Stomach (tissue), 4 donors: ENCODE measurements at regions not wholly inside any gene's neighbourhood (a gene's known extent, or its start where the extent isn't known, plus 50 kb on each side); places are given as distances from the start of the nearest gene placed in this dataset.

Experiments used
- POLR2AphosphoS5 ChIP-seq, 3 donors: sonication (generic); formaldehyde crosslinking; IDR thresholded peaks; one replicate each; pipeline ENCODE4 v1.6.1; 2016; ENCODE audit warnings: antibody characterized with exemption in 3 of 3
- TF ChIP-seq, protein P1 (sequence below), 7 experiments: fragments of 450-650 bp in 4 of 7; fragments of 200-600 bp in 3 of 7; sonication (generic) in 3 of 7; IDR thresholded peaks; one replicate each; pipeline ENCODE4 v1.5.1; 2016 to 2019; ENCODE audit warnings: antibody characterized with exemption in 7 of 7, control low read depth in 2 of 7, mild to moderate bottlenecking in 1 of 7

DNA sequence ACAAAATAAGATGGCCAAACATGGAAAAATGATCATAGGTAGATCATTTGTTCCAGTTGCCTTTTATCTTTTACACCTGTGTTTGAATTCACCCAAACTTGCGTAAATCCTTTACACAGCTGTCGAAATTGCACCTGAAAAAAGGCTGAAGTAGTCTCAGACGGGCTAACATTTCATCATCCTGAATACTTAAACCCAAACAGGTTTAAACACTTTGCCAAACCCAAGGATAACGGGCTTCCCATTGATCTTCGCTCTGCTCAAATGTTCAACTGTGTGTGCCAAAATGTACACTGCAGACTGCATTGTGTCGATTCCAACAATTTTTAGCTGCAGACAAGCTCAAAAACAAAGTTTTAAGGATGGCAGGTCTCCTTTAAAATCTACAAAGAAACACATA, 288.7 kb upstream of the DDHD1 start:
- TF ChIP-seq POLR2AphosphoS5 (IDR thresholded peaks at IDR 0.05) = no peak
- TF ChIP-seq, protein P1, sequence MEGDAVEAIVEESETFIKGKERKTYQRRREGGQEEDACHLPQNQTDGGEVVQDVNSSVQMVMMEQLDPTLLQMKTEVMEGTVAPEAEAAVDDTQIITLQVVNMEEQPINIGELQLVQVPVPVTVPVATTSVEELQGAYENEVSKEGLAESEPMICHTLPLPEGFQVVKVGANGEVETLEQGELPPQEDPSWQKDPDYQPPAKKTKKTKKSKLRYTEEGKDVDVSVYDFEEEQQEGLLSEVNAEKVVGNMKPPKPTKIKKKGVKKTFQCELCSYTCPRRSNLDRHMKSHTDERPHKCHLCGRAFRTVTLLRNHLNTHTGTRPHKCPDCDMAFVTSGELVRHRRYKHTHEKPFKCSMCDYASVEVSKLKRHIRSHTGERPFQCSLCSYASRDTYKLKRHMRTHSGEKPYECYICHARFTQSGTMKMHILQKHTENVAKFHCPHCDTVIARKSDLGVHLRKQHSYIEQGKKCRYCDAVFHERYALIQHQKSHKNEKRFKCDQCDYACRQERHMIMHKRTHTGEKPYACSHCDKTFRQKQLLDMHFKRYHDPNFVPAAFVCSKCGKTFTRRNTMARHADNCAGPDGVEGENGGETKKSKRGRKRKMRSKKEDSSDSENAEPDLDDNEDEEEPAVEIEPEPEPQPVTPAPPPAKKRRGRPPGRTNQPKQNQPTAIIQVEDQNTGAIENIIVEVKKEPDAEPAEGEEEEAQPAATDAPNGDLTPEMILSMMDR (IDR thresholded peaks at IDR 0.05) = no peak
